ENCODE measurements at regions not wholly inside any gene's neighbourhood (a gene's known extent, or its start where the extent isn't known, plus 50 kb on each side); places are given as distances from the start of the nearest gene placed in this dataset.
"Not testable (repeated sequence)": the region's sequence is repeated elsewhere in the genome, so short reads cannot be mapped to it uniquely, and the experiment has no call there.

- not testable (repeated sequence) for TF ChIP-seq POLR2A (IDR thresholded peaks at IDR 0.05; ENCODE audit: low read length); GATA1 (IDR thresholded peaks at IDR 0.05; ENCODE audit: low read depth, low read length)
Measured at GRCh38 chr5:20940786-20941185, 952.8 kb upstream of the CDH18 start.
